Posterior cingulate gyrus (tissue), 11 donors: ENCODE measurements at regions not wholly inside any gene's neighbourhood (a gene's known extent, or its start where the extent isn't known, plus 50 kb on each side); places are given as distances from the start of the nearest gene placed in this dataset.

ENCODE experiments used
- DNase-seq, 10 donors: peaks; one replicate each; pipeline versions ENCODE4 v3.0.0 to v3.0.0-alpha.2; 2020 to 2021; ENCODE audit warnings: mixed read lengths in 3 of 10
- intact Hi-C: fragments of 100-400 bp; cut with DNase I; formaldehyde crosslinking; loops from one replicate; pipeline ENCODE4 v1.15.1; 2023

DNA sequence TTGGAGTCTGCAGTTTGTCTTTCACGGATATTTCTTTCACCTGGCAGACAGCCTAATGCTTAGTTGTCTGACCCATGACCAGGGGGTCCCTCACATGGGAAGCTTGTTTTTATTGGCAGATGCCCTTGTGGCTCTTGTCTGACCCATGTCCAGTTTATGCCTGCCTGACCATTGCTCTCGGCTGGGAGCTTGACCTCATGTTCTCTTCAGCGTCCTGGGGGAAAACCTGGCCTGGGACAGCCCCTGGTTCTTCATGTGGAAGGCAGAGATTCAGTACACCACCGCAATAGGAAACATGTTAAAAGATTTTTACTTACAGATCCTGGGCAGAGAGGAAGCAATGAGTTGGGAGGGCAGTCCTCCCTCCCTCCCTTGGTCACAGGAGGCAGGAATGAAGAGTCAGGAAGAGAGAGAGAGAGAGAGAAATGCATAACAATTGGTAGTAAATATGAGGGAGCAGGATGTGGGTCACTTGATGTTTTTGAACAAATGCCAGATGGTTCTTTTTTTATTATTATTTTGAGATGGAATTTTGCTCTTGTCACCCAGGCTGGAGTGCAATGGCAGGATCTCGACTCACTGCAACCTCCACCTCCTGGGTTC lies 302.7 kb upstream of the MYOCD start:
- intact Hi-C loops, result no loop called here

DNA sequence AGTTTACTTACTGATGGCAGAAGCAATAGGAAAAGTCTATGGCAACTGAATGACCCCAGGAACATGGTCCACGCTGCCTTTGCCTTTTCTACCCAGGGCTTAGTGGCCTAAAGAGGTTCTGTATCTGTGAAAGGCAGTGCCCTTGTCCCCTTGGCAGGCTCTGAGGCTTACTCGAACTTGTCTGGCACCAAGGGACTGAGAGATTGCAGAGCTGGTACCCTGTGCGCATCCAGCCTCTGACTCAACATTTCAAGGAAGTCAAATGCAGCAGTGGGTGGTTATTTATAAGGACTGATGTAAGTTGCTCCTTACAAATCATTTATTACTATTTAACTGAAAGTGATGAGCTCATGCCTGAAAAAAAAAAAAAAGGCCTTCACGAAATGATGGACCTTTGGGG lies 299.9 kb upstream of the MYOCD start:
- intact Hi-C loops, result no loop called here

More for the DNA sequence above, 302.7 kb upstream of the MYOCD start:
- peak in 1 of 10 donors; percentile 71 for DNase-seq

DNA sequence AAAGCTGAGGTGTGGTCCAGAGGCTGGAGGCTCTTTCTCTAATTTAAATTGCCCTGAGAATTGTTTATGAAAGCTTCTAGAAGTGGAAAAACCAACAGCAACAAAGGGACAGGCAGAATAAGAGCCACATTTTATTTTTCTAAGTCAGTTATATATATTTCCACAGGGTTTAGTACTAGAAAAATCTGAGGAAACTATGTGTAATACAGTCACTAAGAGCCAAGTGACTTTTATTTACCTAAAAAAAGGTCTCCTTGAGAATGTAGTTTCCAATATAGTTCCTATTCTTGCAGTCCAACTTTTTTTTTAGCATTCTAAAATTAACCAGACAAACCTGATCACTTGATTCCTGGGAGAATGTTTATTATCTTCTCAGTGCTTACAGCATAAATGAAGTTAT lies 296.6 kb upstream of the MYOCD start:
- intact Hi-C loops, result no loop called here
- DNase-seq, result no peak

More for the DNA sequence above, 299.9 kb upstream of the MYOCD start:
- no peak for DNase-seq

DNA sequence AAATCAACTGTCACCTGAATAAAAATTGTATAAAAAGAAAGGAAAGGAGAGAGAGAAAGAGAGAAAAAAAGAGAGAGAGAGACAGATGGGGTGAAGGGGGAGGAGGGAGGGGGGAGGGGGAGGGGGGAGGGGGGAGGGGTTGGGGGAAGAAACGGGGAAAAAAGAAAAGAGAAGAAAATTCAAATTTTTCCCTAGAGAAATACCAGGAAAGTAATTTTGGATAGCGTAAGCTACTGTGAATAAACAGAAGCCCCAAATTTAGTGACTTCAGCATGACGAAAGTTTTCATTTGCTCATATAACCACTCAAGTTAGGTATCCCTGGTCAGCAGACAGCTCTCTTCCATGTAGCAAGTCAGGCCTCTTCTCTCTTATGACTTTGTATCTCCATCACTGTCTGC lies 289.4 kb upstream of the MYOCD start:
- DNase-seq, result no peak
- intact Hi-C loops, result no loop called here

DNA sequence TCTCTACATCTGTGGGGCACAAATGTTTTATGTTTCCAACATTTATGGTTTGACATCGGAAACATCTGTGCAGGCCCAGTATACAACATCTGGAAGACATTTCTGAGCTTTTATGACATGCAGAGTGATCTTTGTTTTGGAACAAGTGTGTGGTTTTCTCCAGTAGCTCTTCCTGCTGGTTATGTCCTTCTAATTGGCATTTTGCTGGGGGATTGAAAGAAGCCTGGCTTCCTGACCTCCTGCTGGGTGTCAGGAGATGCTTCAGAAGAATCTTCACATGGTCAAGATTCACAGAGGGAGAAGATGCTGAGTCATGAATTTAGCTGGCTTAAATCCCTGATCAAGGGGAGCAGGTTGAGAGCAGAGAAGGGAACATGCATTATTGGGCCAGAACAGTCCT lies 279.5 kb upstream of the MYOCD start:
- no peak for DNase-seq
- intact Hi-C loops, result no loop called here

DNA sequence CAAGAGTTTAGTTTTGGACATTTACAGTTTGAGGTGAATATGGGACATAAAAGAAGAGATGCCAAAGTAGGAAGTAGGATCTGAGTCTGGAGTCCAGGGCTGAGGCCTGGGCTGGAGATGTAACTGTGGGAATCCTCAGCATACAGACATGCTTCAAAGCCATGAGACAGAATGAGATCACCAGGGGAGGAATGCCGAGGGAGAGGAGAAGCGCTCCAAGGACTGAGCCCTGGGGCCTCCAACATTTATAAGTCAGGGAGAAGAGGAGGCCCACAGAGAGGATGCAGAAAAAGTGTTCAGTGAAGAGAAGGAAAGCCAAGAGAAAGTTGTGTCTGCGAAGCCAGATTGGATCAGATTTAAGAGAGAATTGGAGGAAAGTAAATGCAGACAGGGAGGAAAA lies 277.5 kb upstream of the MYOCD start:
- no peak for DNase-seq
- intact Hi-C loops, result no loop called here

DNA sequence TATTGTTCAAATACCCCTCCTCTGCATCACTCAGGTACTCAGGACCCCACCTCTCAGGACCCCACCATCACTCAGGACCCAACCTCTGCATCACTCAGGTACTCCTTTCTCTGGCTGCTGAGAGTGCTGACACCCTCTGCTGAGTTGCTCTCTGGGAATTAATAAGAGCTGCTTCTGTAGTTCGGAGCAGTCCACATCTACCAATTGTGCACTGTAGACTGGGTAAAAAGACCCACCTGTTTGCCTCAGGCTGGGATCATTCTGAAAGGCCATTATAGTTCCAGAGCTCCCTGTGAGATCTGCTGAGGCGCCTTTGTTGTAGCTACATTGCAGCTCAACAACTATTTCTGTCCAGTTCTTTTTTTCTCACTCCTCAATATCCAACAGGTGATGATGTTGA lies 276.3 kb upstream of the MYOCD start:
- DNase-seq, result no peak
- intact Hi-C loops, result no loop called here

DNA sequence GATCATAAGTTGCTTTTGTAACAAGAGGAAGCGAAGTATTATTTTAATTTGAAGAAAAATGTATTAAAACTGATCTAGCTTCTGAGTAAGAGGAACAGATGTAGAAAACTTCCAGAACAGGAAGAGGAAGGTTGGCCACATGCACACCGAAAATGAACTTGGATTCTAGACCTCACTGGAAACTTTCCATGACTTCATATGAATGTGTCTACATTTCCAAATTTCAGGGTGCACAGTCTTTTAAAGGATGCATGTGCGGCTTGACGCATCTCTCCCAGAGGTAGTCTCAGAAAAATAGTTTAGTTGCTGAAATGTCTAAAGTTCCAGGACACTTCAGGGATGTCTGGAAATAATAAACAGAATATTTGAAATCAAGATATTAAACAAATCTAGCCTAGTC lies 275.1 kb upstream of the MYOCD start:
- intact Hi-C loops, result no loop called here
- DNase-seq, result no peak

DNA sequence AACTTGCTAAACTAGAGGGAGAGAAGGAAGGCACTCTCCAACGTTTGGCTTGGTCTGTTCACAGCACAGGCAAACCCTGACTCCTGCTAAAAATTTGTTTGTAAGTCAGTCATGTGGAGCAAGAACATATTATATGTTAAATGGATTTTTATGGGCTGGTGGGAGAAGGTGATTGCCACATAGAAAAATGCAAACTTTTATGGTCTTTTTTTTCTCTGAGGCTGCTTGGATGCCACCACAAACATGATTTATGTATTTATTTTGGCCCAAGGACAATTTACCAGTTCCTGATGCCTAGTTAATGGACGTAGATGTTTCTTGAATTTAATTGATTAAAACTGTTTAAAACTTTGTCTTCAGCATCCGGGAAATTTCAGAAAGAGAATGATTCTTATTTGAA lies 274.2 kb upstream of the MYOCD start:
- DNase-seq, result no peak
- intact Hi-C loops, result no loop called here

DNA sequence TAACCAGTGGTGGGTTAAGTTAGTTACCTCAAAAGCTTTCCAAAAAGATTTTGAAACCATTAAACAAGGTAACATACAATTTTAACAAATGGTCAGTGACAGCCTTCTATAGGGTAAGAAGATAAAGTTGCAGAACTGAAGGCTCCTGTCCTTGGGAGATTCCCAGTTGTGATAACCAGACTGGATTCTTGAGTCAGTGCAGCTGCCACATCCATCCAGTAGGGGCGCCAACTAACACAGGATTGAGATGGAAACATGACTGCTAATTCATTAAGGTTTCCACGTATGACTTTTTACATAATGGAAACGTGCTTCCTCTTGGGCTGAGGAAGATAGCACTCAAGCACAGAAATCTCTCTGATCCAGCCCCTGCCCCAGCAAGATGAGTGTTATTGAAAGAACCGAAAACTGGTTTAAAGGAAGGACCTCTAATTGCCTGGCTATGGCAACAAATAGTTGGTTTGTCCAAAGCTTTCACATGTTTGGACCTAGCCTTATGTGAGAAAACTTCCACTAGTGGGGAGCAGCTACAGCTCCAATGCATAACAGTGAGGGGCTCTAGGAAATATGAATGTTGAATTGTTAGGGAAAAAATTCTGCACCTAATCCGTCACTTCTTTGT lies 269.8 kb upstream of the MYOCD start:
- DNase-seq, result no peak

DNA sequence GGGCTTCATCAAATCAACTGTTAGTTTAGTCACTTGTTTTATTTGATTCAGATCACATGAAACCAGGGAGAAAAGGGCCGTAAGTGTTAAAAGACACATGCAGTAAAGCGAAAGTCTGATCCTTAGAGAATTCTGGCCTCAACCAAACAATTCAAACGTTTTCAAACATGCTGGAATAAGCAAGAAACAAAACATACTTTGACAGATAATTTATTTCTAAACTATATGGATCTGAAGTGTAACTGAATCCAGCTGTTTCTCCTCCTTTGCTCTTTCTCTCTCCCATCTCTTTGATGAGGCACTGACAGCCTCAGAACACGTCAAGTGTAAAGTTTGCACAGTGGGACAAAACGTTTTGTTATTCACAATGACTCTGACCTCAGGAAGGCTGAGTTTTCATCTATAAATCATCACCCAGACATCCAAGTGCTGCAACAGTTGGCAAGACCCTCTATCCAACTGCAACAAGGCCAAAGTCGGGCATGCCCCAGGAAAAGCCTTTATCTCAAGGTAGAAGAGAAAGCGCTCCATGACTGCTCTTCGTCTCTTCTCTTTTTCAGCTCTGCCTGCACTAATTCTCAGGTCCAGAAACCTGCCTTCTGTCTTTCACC lies 267.1 kb upstream of the MYOCD start:
- intact Hi-C loops, result no loop called here
- no peak for DNase-seq

More for the DNA sequence above, 269.8 kb upstream of the MYOCD start:
- intact Hi-C loops, result no loop called here

DNA sequence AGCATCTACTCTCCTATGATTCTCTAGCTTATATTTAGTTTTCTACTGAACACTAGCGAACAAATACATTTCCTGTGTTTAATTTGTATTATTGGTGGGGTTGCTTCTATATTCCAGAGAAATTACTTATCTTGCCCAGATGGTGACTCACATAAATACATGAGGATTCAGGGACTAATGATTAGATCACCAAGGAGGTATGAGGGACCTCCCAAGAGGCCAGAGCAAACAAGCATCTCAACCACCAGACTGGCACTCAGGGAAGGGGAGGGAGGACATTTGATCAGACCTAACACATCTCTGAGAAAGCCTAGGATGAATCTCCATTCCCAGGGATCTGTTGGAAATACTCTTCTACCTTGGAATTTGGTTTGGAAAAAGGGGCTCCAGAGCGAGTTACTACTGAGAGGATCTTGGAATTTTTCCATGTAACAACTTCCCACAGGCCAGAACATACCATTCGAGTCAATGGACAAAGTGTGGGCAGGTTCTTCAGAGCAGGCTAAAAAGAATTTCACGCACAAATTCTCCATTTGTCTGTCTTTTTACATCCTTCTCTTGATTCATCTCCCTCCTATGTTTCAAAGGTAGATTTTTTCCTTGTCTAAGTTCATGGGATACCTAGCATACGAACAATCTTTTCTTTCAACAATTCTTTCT lies 262.6 kb upstream of the MYOCD start:
- intact Hi-C loops, result no loop called here
- no peak for DNase-seq

DNA sequence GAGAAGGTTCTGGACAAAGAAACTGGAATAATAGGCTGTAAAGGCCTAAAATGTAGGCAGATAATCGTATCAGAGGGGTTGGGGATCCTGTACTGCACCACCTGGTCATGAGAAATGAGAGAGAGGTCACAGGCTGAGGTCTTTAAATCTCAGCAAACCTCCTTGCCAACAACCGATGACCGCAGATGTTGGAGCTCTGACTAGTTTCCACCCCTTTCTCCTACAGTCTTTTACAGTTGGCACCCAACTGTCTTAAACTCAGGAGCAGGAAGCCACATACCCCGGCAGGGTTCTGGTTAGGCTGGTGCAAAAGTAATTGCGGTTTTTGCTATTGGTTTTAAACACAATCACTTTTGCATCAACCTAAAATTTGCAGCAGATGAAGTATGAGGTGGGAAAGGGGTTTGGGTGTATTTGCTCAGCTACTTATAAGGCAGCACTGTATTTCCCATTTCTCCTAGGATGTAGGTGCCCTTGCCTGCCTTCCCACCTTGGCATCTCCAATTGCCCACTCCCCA lies 261.8 kb upstream of the MYOCD start:
- no peak for DNase-seq
- intact Hi-C loops, result no loop called here

DNA sequence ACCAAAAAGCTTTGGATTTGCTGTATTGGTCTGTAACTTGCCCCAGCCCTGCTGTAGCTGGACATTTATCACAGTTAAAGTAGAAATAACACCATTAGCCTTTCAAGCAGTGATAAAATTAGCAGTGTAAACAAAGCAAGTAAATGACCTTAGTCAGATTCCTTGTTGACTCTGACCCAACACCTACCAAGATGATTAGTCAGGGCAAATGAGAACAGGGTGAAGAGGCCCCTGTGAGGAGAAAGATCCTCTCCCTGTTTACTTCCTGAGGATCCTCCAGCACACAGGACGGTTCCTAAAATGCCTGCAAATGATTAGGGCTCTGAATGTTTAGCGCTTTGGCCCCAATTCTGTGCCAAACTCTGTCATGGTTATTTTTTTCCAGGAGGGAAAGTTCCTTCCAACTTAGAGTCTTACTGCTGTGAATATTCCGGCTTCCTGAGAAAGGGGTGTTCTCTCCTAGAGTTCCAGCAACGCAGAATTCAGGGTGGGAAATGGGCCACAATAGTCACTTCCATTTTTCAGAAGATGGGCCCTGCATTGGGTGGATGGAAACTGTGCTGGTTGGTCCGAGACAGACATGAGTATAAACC lies 259.0 kb upstream of the MYOCD start:
- DNase-seq, result no peak
- intact Hi-C loops, result no loop called here

DNA sequence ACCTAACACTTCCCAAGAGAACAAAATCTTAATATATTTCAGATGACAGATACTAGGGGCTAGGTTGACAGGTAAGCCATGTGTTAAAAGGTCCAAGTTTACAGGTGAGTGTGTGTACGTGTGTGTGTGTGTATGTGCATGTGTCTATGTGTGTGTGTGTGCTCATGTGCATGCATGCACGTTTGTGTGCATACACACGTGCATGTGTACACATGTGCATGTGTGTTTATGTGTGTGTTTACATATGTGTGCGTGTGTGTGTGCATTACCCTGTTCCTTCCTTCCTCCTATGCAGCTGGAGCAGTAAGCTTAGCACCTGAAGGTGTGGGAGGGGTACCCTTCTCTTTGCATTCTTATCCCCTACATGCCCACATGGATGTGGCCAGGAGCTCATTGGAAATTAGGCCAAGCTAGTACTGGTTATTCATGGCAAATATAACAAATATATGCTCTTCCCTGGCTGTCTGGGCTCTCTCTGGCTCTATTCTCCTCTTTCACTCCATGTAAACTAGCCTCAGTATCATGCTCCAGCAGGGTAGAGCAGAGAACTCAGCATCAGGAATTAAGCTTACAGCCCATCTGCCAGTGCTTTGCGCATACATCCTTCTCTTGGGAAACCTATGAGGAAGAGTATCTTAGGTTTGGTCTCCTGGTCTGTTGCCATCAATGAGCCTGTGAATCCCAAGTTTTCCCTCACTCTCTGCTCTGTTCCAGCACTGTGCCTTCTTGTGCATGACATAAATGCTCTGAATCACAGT lies 258.0 kb upstream of the MYOCD start:
- DNase-seq, result no peak
- intact Hi-C loops, result no loop called here

DNA sequence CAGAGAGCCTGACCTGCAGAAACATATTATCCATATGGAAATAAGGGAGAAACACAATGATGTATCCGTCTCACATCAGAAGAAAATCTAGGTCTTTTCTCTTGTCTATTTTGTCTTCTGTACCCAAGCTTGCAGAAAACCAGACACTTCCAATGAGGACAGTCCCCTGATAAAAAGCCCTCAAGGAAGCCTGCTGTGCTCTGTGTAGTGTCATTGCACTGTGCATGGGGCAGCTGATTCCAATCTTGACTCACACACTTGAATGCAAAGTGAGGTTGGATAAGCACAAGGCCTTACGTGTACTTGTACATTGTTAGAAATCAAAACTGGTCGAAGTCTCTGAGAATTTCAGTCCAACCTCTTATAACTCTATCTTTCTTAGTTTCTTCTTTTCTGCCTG lies 256.6 kb upstream of the MYOCD start:
- intact Hi-C loops, result no loop called here
- no peak for DNase-seq

DNA sequence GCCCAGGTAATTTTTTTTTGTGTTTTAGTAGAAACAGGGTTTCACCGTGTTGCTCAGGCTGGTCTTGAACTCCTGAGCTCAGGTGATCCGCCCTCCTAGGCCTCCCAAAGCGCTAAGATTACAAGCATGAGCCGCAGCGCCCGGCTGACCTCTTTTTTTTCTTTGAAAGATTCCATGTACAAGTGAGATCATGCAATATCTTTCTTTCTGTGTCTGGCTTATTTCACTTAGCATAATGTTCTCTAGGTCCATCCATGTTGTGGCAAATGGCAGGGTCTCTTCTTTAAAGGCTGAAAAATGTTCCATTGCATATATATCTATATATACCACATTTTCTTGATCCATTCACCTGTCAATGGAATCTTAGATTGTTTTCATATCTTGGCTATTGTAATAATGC lies 255.0 kb upstream of the MYOCD start:
- DNase-seq, result no peak
- intact Hi-C loops, result no loop called here

DNA sequence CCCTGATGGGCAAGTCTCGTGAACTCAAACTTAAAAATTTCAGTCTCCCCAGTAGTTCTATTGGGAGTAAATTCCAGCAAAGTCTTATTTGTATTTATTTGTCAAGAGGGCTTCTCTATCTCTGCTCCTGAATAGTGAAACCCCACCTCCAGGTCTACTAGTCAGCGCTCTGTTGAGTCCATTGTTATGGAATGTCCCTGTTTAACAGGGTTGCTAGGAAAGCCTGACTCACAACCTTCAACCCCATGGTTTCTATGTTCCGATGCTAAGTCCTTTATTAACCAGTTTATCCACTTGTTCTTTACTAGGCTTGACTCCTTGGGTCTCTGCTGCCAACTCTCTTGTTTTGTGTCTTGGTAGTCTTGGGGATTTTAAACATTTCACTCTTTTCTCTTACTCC lies 250.7 kb upstream of the MYOCD start:
- no peak for DNase-seq

DNA sequence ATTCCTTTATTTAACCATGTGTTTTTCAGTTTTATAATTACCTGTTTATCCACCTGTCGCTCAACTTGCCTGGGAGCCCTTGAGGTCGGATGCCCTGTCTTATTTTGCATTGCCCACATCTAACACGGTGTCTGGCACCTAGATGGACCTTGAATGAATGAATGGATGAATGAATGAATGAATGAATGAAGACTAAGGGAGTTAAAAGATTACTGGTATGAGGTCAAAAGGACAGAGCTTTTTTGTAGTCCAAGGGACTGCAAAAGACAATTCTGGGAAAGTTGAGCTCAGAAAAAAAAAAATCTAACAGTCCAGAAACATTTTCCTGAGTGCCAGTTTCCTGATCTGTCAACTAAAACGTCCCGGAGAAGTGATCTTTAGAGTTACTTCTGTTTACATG lies 244.6 kb upstream of the MYOCD start:
- intact Hi-C loops, result no loop called here
- no peak for DNase-seq

More for the DNA sequence above, 250.7 kb upstream of the MYOCD start:
- intact Hi-C loops, result no loop called here

DNA sequence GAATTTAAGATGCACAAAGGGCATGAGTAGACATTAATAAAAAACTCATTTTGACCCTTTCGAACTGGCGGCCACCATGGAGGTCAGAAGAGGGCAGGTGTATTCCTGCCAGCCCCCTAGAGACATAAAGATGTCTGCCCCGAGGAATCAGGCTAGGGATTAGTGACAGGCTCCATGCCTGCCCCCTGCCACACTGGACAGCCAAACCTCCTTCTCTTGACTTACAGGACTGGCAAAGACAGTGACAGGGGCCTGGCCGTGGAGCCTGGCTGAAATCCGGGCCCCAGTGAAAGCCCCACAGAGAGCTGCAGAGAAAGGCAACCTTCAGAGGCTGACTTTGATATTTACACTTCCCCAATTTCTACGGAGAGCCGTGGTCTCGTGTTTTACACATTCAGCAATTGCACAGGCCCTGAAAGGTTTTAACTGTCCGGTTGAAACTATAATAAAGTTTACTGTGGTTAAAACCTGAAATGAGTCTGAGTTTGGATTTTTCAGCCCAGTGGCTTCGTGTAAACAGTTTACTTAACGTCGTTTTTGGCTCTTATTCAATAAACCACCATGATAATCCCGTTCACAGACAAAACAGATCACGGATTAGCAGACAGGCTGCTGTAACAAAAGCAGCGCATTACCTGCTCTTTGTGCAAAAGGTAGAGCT lies 243.9 kb upstream of the MYOCD start:
- intact Hi-C loops, result no loop called here
- no peak for DNase-seq
